GM12878 (cell line): ENCODE measurements at regions not wholly inside any gene's neighbourhood (a gene's known extent, or its start where the extent isn't known, plus 50 kb on each side); places are given as distances from the start of the nearest gene placed in this dataset.

ENCODE experiments used
- ATAC-seq: fragments of 200-7000 bp; cut with Tn5 transposase; 3 replicates; pipeline ENCODE4 v1.9.1; 2020; ENCODE audit warnings: mild to moderate bottlenecking, moderate library complexity
- BruUV-seq: library from RNA; stranded (reverse); fragments of 400-500 nt; replicated peaks from 2 replicates; lab custom pipeline; 2021; lab: Mats Ljungman, UMichigan
- CTCF ChIA-PET: fragments of 300-600 bp; sonication (Branson Sonifier 250); formaldehyde crosslinking; extraction: SDS; loops from one replicate; lab custom pipeline; 2021; ENCODE audit warnings: inconsistent platforms; lab: Yijun Ruan, JAX
- POLR2A ChIA-PET: fragments of 350-600 bp; formaldehyde crosslinking; extraction: SDS; loops from one replicate; lab custom pipeline; 2021; ENCODE audit warnings: inconsistent platforms; lab: Charles Lee
- RAD21 ChIA-PET: fragments of 300-600 bp; sonication (Branson Sonifier 250); formaldehyde crosslinking; loops from one replicate; lab custom pipeline; 2023; ENCODE audit warnings: antibody characterized with exemption; ENCODE audit not compliant: unreplicated experiment; lab: Charles Lee
- SMC1A ChIA-PET: fragments of 300-600 bp; sonication (Branson Sonifier 250); formaldehyde crosslinking; loops from one replicate; lab custom pipeline; 2023; ENCODE audit not compliant: unreplicated experiment, uncharacterized antibody; lab: Charles Lee
- DNase-seq: peaks from one replicate; pipeline ENCODE4 v3.0.0-alpha.2; 2011; ENCODE audit warnings: low read depth, low spot score
- FAIRE-seq: peaks from 3 replicates; lab custom pipeline; 2011; peaks lifted over from hg19 to GRCh38; lab: Jason Lieb, UNC
- H2AFZ ChIP-seq: 2 replicates; pipeline ENCODE4 v1.6.0; 2011; ENCODE audit warnings: low read depth, low read length, control low read depth; ENCODE audit not compliant: control insufficient read depth
- H3K27ac ChIP-seq: 2 replicates; pipeline ENCODE4 v1.5.1; 2011; ENCODE audit warnings: control low read depth; ENCODE audit not compliant: control insufficient read depth, insufficient read depth
- H3K27me3 ChIP-seq, 2 experiments: replicated peaks in 1 of 2; 2 replicates each; pipeline versions ENCODE4 v1.6.0 to v1.6.1; 2011; ENCODE audit warnings: low read length in 1 of 2; ENCODE audit not compliant: control insufficient read depth in 2 of 2, insufficient read depth in 2 of 2
- H3K36me3 ChIP-seq, 2 experiments: 2 replicates each; pipeline ENCODE4 v1.5.1; 2011; ENCODE audit warnings: low read length in 1 of 2; ENCODE audit not compliant: control insufficient read depth in 2 of 2, insufficient read depth in 2 of 2
- H3K4me1 ChIP-seq: 2 replicates; pipeline ENCODE4 v1.6.1; 2011; ENCODE audit warnings: mild to moderate bottlenecking, low read length, moderate library complexity, mixed read lengths; ENCODE audit not compliant: control insufficient read depth, insufficient read depth
- H3K4me2 ChIP-seq: 2 replicates; pipeline ENCODE4 v1.6.0; 2011; ENCODE audit warnings: control low read depth; ENCODE audit not compliant: control insufficient read depth, insufficient read depth
- H3K4me3 ChIP-seq: fragments of 200-600 bp; sonication (generic); 2 replicates; pipeline ENCODE4 v1.5.1; 2016
- H3K79me2 ChIP-seq: 2 replicates; pipeline ENCODE4 v1.6.0; 2011; ENCODE audit warnings: low read length; ENCODE audit not compliant: control insufficient read depth, insufficient read depth
- H3K9ac ChIP-seq: 2 replicates; pipeline ENCODE4 v1.8.0; 2011; ENCODE audit warnings: low read length, control low read depth, mixed read lengths; ENCODE audit not compliant: control insufficient read depth, insufficient read depth
- H3K9me3 ChIP-seq: replicated peaks from 3 replicates; pipeline ENCODE4 v1.5.1; 2011; ENCODE audit warnings: mild to moderate bottlenecking, low read length; ENCODE audit not compliant: control insufficient read depth, insufficient read depth
- H4K20me1 ChIP-seq: 2 replicates; pipeline ENCODE4 v1.6.0; 2011; ENCODE audit not compliant: control insufficient read depth, insufficient read depth
- HDAC6 ChIP-seq: fragments of 200-600 bp; sonication (generic); IDR thresholded peaks from one replicate; pipeline ENCODE4 v1.8.0; 2017; ENCODE audit warnings: antibody characterized with exemption; ENCODE audit not compliant: unreplicated experiment
- IRF5 ChIP-seq: fragments of 450-650 bp; IDR thresholded peaks from 2 replicates; pipeline ENCODE4 v1.6.1; 2017; ENCODE audit warnings: borderline replicate concordance
- NBN ChIP-seq: fragments of 450-650 bp; IDR thresholded peaks from 2 replicates; pipeline ENCODE4 v1.6.1; 2016
- POLR2AphosphoS5 ChIP-seq: IDR thresholded peaks from 2 replicates; pipeline ENCODE4 v1.6.1; 2011; ENCODE audit warnings: mild to moderate bottlenecking, low read length, inconsistent platforms
- SMAD5 ChIP-seq: IDR thresholded peaks from 2 replicates; pipeline ENCODE4 v1.6.1; 2016; ENCODE audit warnings: antibody characterized with exemption, low read depth
- SRF ChIP-seq, 2 experiments: IDR thresholded peaks; 2 replicates each; pipeline ENCODE4 v1.6.1; 2011; ENCODE audit warnings: low read depth in 2 of 2, low read length in 2 of 2, mild to moderate bottlenecking in 1 of 2, moderate library complexity in 1 of 2
- SUZ12 ChIP-seq: fragments of 200-600 bp; sonication (generic); IDR thresholded peaks from one replicate; pipeline ENCODE4 v1.6.1; 2018; ENCODE audit warnings: antibody characterized with exemption, mild to moderate bottlenecking; ENCODE audit not compliant: unreplicated experiment
- YBX1 ChIP-seq: fragments of 450-650 bp; IDR thresholded peaks from 2 replicates; pipeline ENCODE4 v1.6.1; 2016; ENCODE audit warnings: antibody characterized with exemption
- WGBS: methylation state at CpG from one replicate; pipeline ENCODE4 v1.1.6; 2016; ENCODE audit warnings: low lambda C conversion rate; ENCODE audit not compliant: insufficient replicate concordance, insufficient coverage; ENCODE audit errors: missing lambda C conversion rate; 5-methylcytosine and 5-hydroxymethylcytosine counted together
- in situ Hi-C: fragments of 300-500 bp; cut with MboI; formaldehyde crosslinking; loops from 9 replicates; pipeline ENCODE4 v1.14.3; 2018; ENCODE audit warnings: mixed read lengths
- intact Hi-C: fragments of 100-400 bp; cut with micrococcal nuclease; formaldehyde crosslinking; loops from one replicate; pipeline ENCODE4 v1.14.2; 2022; ENCODE audit not compliant: unreplicated experiment
- TF ChIP-seq, protein P1 (sequence below): fragments of 450-650 bp; conservative IDR thresholded peaks from 2 replicates; pipeline ENCODE4 v1.6.1; 2017; ENCODE audit warnings: mild to moderate bottlenecking, moderate library complexity

- no peaks in the 10 kb centered on the region for H3K9me3 ChIP-seq
- intact Hi-C loops (no loop called here), in situ Hi-C loops (no loop called here)
- H3K4me3 ChIP-seq = no peak overlapping the region
- H3K27ac ChIP-seq = no peak overlapping the region
- no peak for DNase-seq
- ChIA-PET SMC1A (no interaction called here), CTCF (interaction anchor here (1.8 kb wide), 1 partner anchor 102 kb away, joined by 6 read pairs; no protein-coding TSS in a partner anchor)
- H3K4me1 ChIP-seq = no peaks in the 10 kb centered on the region
- H2AFZ ChIP-seq = no peak overlapping the region
- 38% methylated on average over 8 of the region's 10 CpGs for WGBS
- BruUV-seq = no TSS peak
- no peak overlapping the region for H3K9ac ChIP-seq
- no peaks in the 10 kb centered on the region for H3K79me2 ChIP-seq
- H4K20me1 ChIP-seq = no peaks in the 10 kb centered on the region
- TF ChIP-seq, protein P1, sequence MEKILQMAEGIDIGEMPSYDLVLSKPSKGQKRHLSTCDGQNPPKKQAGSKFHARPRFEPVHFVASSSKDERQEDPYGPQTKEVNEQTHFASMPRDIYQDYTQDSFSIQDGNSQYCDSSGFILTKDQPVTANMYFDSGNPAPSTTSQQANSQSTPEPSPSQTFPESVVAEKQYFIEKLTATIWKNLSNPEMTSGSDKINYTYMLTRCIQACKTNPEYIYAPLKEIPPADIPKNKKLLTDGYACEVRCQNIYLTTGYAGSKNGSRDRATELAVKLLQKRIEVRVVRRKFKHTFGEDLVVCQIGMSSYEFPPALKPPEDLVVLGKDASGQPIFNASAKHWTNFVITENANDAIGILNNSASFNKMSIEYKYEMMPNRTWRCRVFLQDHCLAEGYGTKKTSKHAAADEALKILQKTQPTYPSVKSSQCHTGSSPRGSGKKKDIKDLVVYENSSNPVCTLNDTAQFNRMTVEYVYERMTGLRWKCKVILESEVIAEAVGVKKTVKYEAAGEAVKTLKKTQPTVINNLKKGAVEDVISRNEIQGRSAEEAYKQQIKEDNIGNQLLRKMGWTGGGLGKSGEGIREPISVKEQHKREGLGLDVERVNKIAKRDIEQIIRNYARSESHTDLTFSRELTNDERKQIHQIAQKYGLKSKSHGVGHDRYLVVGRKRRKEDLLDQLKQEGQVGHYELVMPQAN = no peak
- TF ChIP-seq NBN (no peak), SMAD5 (no peak), HDAC6 (no peak), SUZ12 (no peak), POLR2AphosphoS5 (no peak), SRF (IDR thresholded peaks at IDR 0.05; ENCODE audit: low read depth in 2 of 2, low read length in 2 of 2) (no peak), IRF5 (no peak), YBX1 (no peak)
- TF ChIP-seq, all 136 proteins: peak for 0
- Histone ChIP-seq H3K27me3 (no peaks in the 10 kb centered on the region; a peak in 2 of 4 replicates), H3K4me2 (no peak overlapping the region), H3K36me3 (no peaks in the 10 kb centered on the region)
- ChIA-PET RAD21 (no interaction called here), POLR2A (no interaction called here)
- FAIRE-seq (no peak), ATAC-seq (no peak)
Measured at GRCh38 chr10:71029907-71030306, 141.5 kb upstream of the PCBD1 start.
